ENCODE measurements at regions not wholly inside any gene's neighbourhood (a gene's known extent, or its start where the extent isn't known, plus 50 kb on each side); places are given as distances from the start of the nearest gene placed in this dataset.

- TF ChIP-seq POLR2A (IDR thresholded peaks at IDR 0.05) = no peak
- TF ChIP-seq CTCF (IDR thresholded peaks at IDR 0.05) = no peak
Observed at GRCh38 chr2:12196495-12196894, 450.1 kb downstream of the LPIN1 start.
